ENCODE measurements at regions not wholly inside any gene's neighbourhood (a gene's known extent, or its start where the extent isn't known, plus 50 kb on each side); places are given as distances from the start of the nearest gene placed in this dataset.

- Histone ChIP-seq H3K27me3 (replicated peaks; ENCODE audit: insufficient read depth, low read length) (no peaks in the 10 kb centered on the region), H3F3A (ENCODE audit: insufficient read depth, low read length) (no peaks in the 10 kb centered on the region), H2AFZ (ENCODE audit: low read length) (no peak overlapping the region), H3K36me3 (replicated peaks; ENCODE audit: insufficient read depth, low read length) (no peaks in the 10 kb centered on the region), H3K27ac (ENCODE audit: low read length) (no peak overlapping the region), H3K9me3 (replicated peaks; ENCODE audit: insufficient read depth, low read length) (no peaks in the 10 kb centered on the region), H3K9me2 (replicated peaks; ENCODE audit: insufficient read depth, low read length) (no peaks in the 10 kb centered on the region), H3K79me2 (ENCODE audit: low read length) (no peaks in the 10 kb centered on the region), H4K20me1 (ENCODE audit: insufficient read depth, low read length) (no peaks in the 10 kb centered on the region), H3K4me2 (ENCODE audit: low read depth, low read length) (no peak overlapping the region), H3K4me3 (ENCODE audit: low read length) (no peak overlapping the region), H3K9ac (ENCODE audit: low read length) (no peak overlapping the region), H3K4me1 (ENCODE audit: low read length) (no peaks in the 10 kb centered on the region)
- no peak for DNase-seq
- TF ChIP-seq EZH2phosphoT487 (IDR thresholded peaks at IDR 0.05; ENCODE audit: low read length) (no peak), EZH2 (optimal IDR thresholded peaks at IDR 0.05; ENCODE audit: low read depth, low read length) (no peak), CTCF (IDR thresholded peaks at IDR 0.05; ENCODE audit: low read length) (no peak)
Measured at GRCh38 chr6:126963077-126963809, 155.2 kb upstream of the RSPO3 start.

GRCh38 chr6:126967296-126968005 is 151.0 kb upstream of the RSPO3 start:
- H3K4me2 ChIP-seq (ENCODE audit: low read depth, low read length) = no peak overlapping the region
- TF ChIP-seq EZH2phosphoT487 (IDR thresholded peaks at IDR 0.05; ENCODE audit: low read length) = no peak
- no peak for TF ChIP-seq CTCF (IDR thresholded peaks at IDR 0.05; ENCODE audit: low read length)
- TF ChIP-seq EZH2 (optimal IDR thresholded peaks at IDR 0.05; ENCODE audit: low read depth, low read length) = no peak
- no peaks in the 10 kb centered on the region for H4K20me1 ChIP-seq (ENCODE audit: insufficient read depth, low read length)
- no peak overlapping the region for H3K27ac ChIP-seq (ENCODE audit: low read length)
- H3K79me2 ChIP-seq (ENCODE audit: low read length) = no peaks in the 10 kb centered on the region
- no peaks in the 10 kb centered on the region for H3K4me1 ChIP-seq (ENCODE audit: low read length)
- H3K9me3 ChIP-seq (replicated peaks; ENCODE audit: insufficient read depth, low read length) = no peaks in the 10 kb centered on the region
- H3K36me3 ChIP-seq (replicated peaks; ENCODE audit: insufficient read depth, low read length) = no peaks in the 10 kb centered on the region
- H3F3A ChIP-seq (ENCODE audit: insufficient read depth, low read length) = no peaks in the 10 kb centered on the region
- no peak overlapping the region for H3K4me3 ChIP-seq (ENCODE audit: low read length)
- DNase-seq = no peak
- H3K9ac ChIP-seq (ENCODE audit: low read length) = no peak overlapping the region
- H3K9me2 ChIP-seq (replicated peaks; ENCODE audit: insufficient read depth, low read length) = no peaks in the 10 kb centered on the region
- no peaks in the 10 kb centered on the region for H3K27me3 ChIP-seq (replicated peaks; ENCODE audit: insufficient read depth, low read length)
- H2AFZ ChIP-seq (ENCODE audit: low read length) = no peak overlapping the region

GRCh38 chr6:126976253-126976797 is 142.1 kb upstream of the RSPO3 start:
- DNase-seq = no peak
- Histone ChIP-seq H3K27me3 (replicated peaks; ENCODE audit: insufficient read depth, low read length) (no peaks in the 10 kb centered on the region), H3K27ac (ENCODE audit: low read length) (no peak overlapping the region), H3K36me3 (replicated peaks; ENCODE audit: insufficient read depth, low read length) (no peaks in the 10 kb centered on the region), H3F3A (ENCODE audit: insufficient read depth, low read length) (no peaks in the 10 kb centered on the region), H3K9me3 (replicated peaks; ENCODE audit: insufficient read depth, low read length) (no peaks in the 10 kb centered on the region), H4K20me1 (ENCODE audit: insufficient read depth, low read length) (no peaks in the 10 kb centered on the region), H2AFZ (ENCODE audit: low read length) (no peak overlapping the region), H3K79me2 (ENCODE audit: low read length) (no peaks in the 10 kb centered on the region), H3K4me2 (ENCODE audit: low read depth, low read length) (no peak overlapping the region), H3K9me2 (replicated peaks; ENCODE audit: insufficient read depth, low read length) (no peaks in the 10 kb centered on the region), H3K4me1 (ENCODE audit: low read length) (no peaks in the 10 kb centered on the region), H3K9ac (ENCODE audit: low read length) (no peak overlapping the region), H3K4me3 (ENCODE audit: low read length) (no peak overlapping the region)
- TF ChIP-seq EZH2phosphoT487 (IDR thresholded peaks at IDR 0.05; ENCODE audit: low read length) (no peak), CTCF (IDR thresholded peaks at IDR 0.05; ENCODE audit: low read length) (no peak), EZH2 (optimal IDR thresholded peaks at IDR 0.05; ENCODE audit: low read depth, low read length) (no peak)
